Endothelial cell of umbilical vein (primary cell): ENCODE measurements at regions not wholly inside any gene's neighbourhood (a gene's known extent, or its start where the extent isn't known, plus 50 kb on each side); places are given as distances from the start of the nearest gene placed in this dataset.

Source experiments
- BruUV-seq: library from RNA; stranded (reverse); fragments of 400-500 nt; replicated peaks from 2 replicates; lab custom pipeline; 2021; lab: Mats Ljungman, UMichigan
- CTCF ChIA-PET: fragments of 300-600, 350-600 bp; sonication (Branson Sonifier 250); formaldehyde crosslinking; loops from one replicate; lab custom pipeline; 2021; ENCODE audit warnings: antibody characterized with exemption, inconsistent platforms; lab: Charles Lee
- POLR2A ChIA-PET: fragments of 300-600, 350-600 bp; sonication (Branson Sonifier 250); formaldehyde crosslinking; loops from one replicate; lab custom pipeline; 2021; ENCODE audit warnings: antibody characterized with exemption, inconsistent platforms; lab: Charles Lee
- DNase-seq: peaks from one replicate; pipeline ENCODE4 v3.0.0-alpha.2; 2011; ENCODE audit warnings: low read depth, low spot score
- FAIRE-seq: peaks from 2 replicates; lab custom pipeline; 2011; peaks lifted over from hg19 to GRCh38; lab: Jason Lieb, UNC
- H2AFZ ChIP-seq: 2 replicates; pipeline ENCODE4 v1.6.0; 2012; ENCODE audit warnings: low read depth, low read length, control low read depth, inconsistent platforms
- H3K27ac ChIP-seq: 2 replicates; pipeline ENCODE4 v1.5.1; 2011; ENCODE audit warnings: low read depth, mild to moderate bottlenecking, control low read depth, low read length, moderate library complexity; ENCODE audit not compliant: insufficient read depth
- H3K27me3 ChIP-seq, 2 experiments: 2 replicates each; pipeline versions ENCODE4 v1.6.0 to v1.6.1; 2011; ENCODE audit warnings: low read length in 2 of 2, mixed read lengths in 1 of 2; ENCODE audit not compliant: control insufficient read depth in 2 of 2, insufficient read depth in 2 of 2
- H3K36me3 ChIP-seq, 2 experiments: 2 replicates in 1 of 2; 3 replicates in 1 of 2; pipeline ENCODE4 v1.5.1; 2011; ENCODE audit warnings: low read length in 2 of 2, mild to moderate bottlenecking in 1 of 2, moderate library complexity in 1 of 2; ENCODE audit not compliant: control insufficient read depth in 2 of 2, insufficient read depth in 2 of 2; ENCODE audit errors: extremely low read depth in 1 of 2
- H3K4me1 ChIP-seq: 3 replicates; pipeline ENCODE4 v1.5.1; 2011; ENCODE audit warnings: mild to moderate bottlenecking, low read length; ENCODE audit not compliant: control insufficient read depth, insufficient read depth; ENCODE audit errors: extremely low read depth
- H3K4me2 ChIP-seq: 2 replicates; pipeline ENCODE4 v1.6.1; 2011; ENCODE audit warnings: low read length, control low read depth, mixed read lengths; ENCODE audit not compliant: insufficient read depth
- H3K4me3 ChIP-seq, 3 experiments: fragments of 200-600 bp in 1 of 3; sonication (generic), shearing (Covaris generic) in 1 of 3; replicated peaks in 1 of 3; 2 replicates each; pipeline ENCODE4 v1.5.1; 2011 to 2016; ENCODE audit warnings: control low read depth in 3 of 3, low read length in 3 of 3, mild to moderate bottlenecking in 2 of 3, inconsistent platforms in 1 of 3, low read depth in 1 of 3, moderate library complexity in 1 of 3; ENCODE audit not compliant: insufficient read depth in 1 of 3
- H3K79me2 ChIP-seq: 2 replicates; pipeline ENCODE4 v1.6.0; 2012; ENCODE audit warnings: low read length, inconsistent platforms; ENCODE audit not compliant: control insufficient read depth, insufficient read depth
- H3K9ac ChIP-seq: replicated peaks from 2 replicates; pipeline ENCODE3; 2011; ENCODE audit warnings: low read length, control low read depth; ENCODE audit not compliant: insufficient read depth; ENCODE audit errors: extremely low read depth
- H3K9me1 ChIP-seq: replicated peaks from 3 replicates; pipeline ENCODE4 v1.6.0; 2011; ENCODE audit warnings: mild to moderate bottlenecking, low read length; ENCODE audit not compliant: control insufficient read depth, insufficient read depth; ENCODE audit errors: extremely low read depth
- H3K9me3 ChIP-seq: replicated peaks from 2 replicates; pipeline ENCODE4 v1.5.1; 2012; ENCODE audit warnings: low read length, inconsistent platforms; ENCODE audit not compliant: control insufficient read depth, insufficient read depth
- H4K20me1 ChIP-seq: replicated peaks from 2 replicates; pipeline ENCODE3; 2011; ENCODE audit warnings: mild to moderate bottlenecking, low read length; ENCODE audit not compliant: control insufficient read depth, insufficient read depth; ENCODE audit errors: extremely low read depth
- CTCF ChIP-seq, 2 donors: IDR thresholded peaks; 1 replicate in 1 of 2; 2 replicates in 1 of 2; pipeline ENCODE4 v1.5.1; 2011; ENCODE audit warnings: low read length in 2 of 2, mild to moderate bottlenecking in 2 of 2, moderate library complexity in 2 of 2, control low read depth in 1 of 2, inconsistent platforms in 1 of 2, low read depth in 1 of 2; ENCODE audit not compliant: insufficient read depth in 1 of 2; ENCODE audit errors: extremely low read depth in 1 of 2
- EZH2 ChIP-seq: IDR thresholded peaks from 2 replicates; pipeline ENCODE4 v1.6.1; 2012; ENCODE audit warnings: borderline replicate concordance, low read depth, mild to moderate bottlenecking, moderate library complexity, low read length, inconsistent platforms; ENCODE audit not compliant: severe bottlenecking
- FOS ChIP-seq: IDR thresholded peaks from 2 replicates; pipeline ENCODE4 v1.6.1; 2011; ENCODE audit warnings: mild to moderate bottlenecking, low read length, moderate library complexity, borderline replicate concordance; ENCODE audit not compliant: insufficient read depth
- GATA2 ChIP-seq: IDR thresholded peaks from 2 replicates; pipeline ENCODE4 v1.7.0; 2011; ENCODE audit warnings: low read depth, mild to moderate bottlenecking, moderate library complexity, mixed read lengths, low read length; ENCODE audit not compliant: insufficient read length, insufficient read depth
- JUN ChIP-seq: IDR thresholded peaks from 2 replicates; pipeline ENCODE4 v1.6.1; 2011; ENCODE audit warnings: borderline replicate concordance, low read depth; ENCODE audit not compliant: insufficient read length, insufficient read depth
- MAX ChIP-seq: IDR thresholded peaks from 2 replicates; pipeline ENCODE4 v1.6.1; 2011; ENCODE audit not compliant: insufficient read depth, insufficient read length
- MYC ChIP-seq: IDR thresholded peaks from one replicate; pipeline ENCODE4 v1.6.1; 2011; ENCODE audit warnings: mild to moderate bottlenecking, low read depth, low read length
- POLR2A ChIP-seq: IDR thresholded peaks from 2 replicates; pipeline ENCODE4 v1.6.1; 2012; ENCODE audit warnings: low read depth, mild to moderate bottlenecking, control low read depth, low read length
- POLR2AphosphoS5 ChIP-seq: IDR thresholded peaks from 2 replicates; pipeline ENCODE4 v1.6.1; 2012; ENCODE audit warnings: low read depth, mild to moderate bottlenecking, control low read depth, low read length, moderate library complexity; ENCODE audit not compliant: insufficient read depth
- dilution Hi-C: fragments of 300-500 bp; cut with MboI; formaldehyde crosslinking; loops from one replicate; pipeline ENCODE4 v1.15.0; 2019; ENCODE audit warnings: low sequenced_read_pairs; ENCODE audit not compliant: extremely low pct_ligation_motif_present
- intact Hi-C: fragments of 100-400 bp; cut with micrococcal nuclease; formaldehyde crosslinking; loops from one replicate; pipeline ENCODE4 v1.10.0; 2022

- Histone ChIP-seq H2AFZ (no peak overlapping the region), H3K4me2 (no peak overlapping the region), H3K79me2 (no peaks in the 10 kb centered on the region), H3K36me3 (no peaks in the 10 kb centered on the region), H3K9ac (no peak overlapping the region), H3K9me3 (peaks cover 13% of the 10 kb centered on the region), H3K9me1 (no peaks in the 10 kb centered on the region), H4K20me1 (no peaks in the 10 kb centered on the region), H3K4me3 (no peak overlapping the region), H3K27ac (no peak overlapping the region), H3K4me1 (no peaks in the 10 kb centered on the region), H3K27me3 (no peaks in the 10 kb centered on the region)
- FAIRE-seq (no peak), DNase-seq (no peak)
- intact Hi-C loops (no loop called here), dilution Hi-C loops (no loop called here)
- ChIA-PET CTCF (no interaction called here), POLR2A (no interaction called here)
- BruUV-seq: no TSS peak
- TF ChIP-seq FOS (no peak), POLR2A (no peak), MAX (no peak), MYC (no peak), EZH2 (no peak), GATA2 (no peak), POLR2AphosphoS5 (no peak)
These were observed 1157.4 kb downstream of the TBC1D22A start for GRCh38 chr22:47919893-47920292.

- TF ChIP-seq MYC: no peak
- TF ChIP-seq CTCF (IDR thresholded peaks at IDR 0.05; ENCODE audit: extremely low read depth in 1 of 2, insufficient read depth in 1 of 2, low read depth in 1 of 2, low read length in 2 of 2): no peak
- no peak for TF ChIP-seq POLR2A
- TF ChIP-seq GATA2: no peak
- TF ChIP-seq JUN: no peak
- TF ChIP-seq POLR2AphosphoS5: no peak
- no peak for TF ChIP-seq EZH2
- no peak for TF ChIP-seq FOS
- no peak for TF ChIP-seq MAX
- H3K4me1 ChIP-seq: no peaks in the 10 kb centered on the region
- H3K9ac ChIP-seq: no peak overlapping the region
- H3K27me3 ChIP-seq: no peaks in the 10 kb centered on the region
- peaks cover 13% of the 10 kb centered on the region for H3K9me3 ChIP-seq
- DNase-seq (no peak), FAIRE-seq (no peak)
- CTCF ChIA-PET: no interaction called here
- intact Hi-C loops: no loop called here
- H3K4me3 ChIP-seq: no peak overlapping the region
- no peaks in the 10 kb centered on the region for H3K36me3 ChIP-seq
- no peaks in the 10 kb centered on the region for H4K20me1 ChIP-seq
- dilution Hi-C loops: no loop called here
- H3K79me2 ChIP-seq: no peaks in the 10 kb centered on the region
- no peak overlapping the region for H2AFZ ChIP-seq
- BruUV-seq: no TSS peak
- H3K27ac ChIP-seq: no peak overlapping the region
- no peaks in the 10 kb centered on the region for H3K9me1 ChIP-seq
- H3K4me2 ChIP-seq: no peak overlapping the region
- POLR2A ChIA-PET: no interaction called here
These were observed 1156.6 kb downstream of the TBC1D22A start for GRCh38 chr22:47919001-47919441.
